Upper lobe of left lung (tissue), 4 donors: ENCODE measurements at regions not wholly inside any gene's neighbourhood (a gene's known extent, or its start where the extent isn't known, plus 50 kb on each side); places are given as distances from the start of the nearest gene placed in this dataset.

ENCODE experiments used
- CTCF ChIP-seq, 6 experiments: fragments of 450-650 bp in 4 of 6; fragments of 200-600 bp in 2 of 6; sonication (generic) in 2 of 6; IDR thresholded peaks; one replicate each; pipeline ENCODE4 v1.5.1; 2016 to 2019; ENCODE audit warnings: antibody characterized with exemption in 6 of 6
- POLR2AphosphoS5 ChIP-seq, 2 donors: sonication (generic); formaldehyde crosslinking; IDR thresholded peaks; one replicate each; pipeline ENCODE4 v1.5.1; 2017; ENCODE audit warnings: antibody characterized with exemption in 2 of 2

GRCh38 chr14:79939235-79939634 lies 272.1 kb downstream of the DIO2 start:
- no peak for TF ChIP-seq CTCF (IDR thresholded peaks at IDR 0.05)
- TF ChIP-seq POLR2AphosphoS5 (IDR thresholded peaks at IDR 0.05): no peak
